NCI-H2196 treated with DMSO at 0.1 percent for 48 hours (cell line): ENCODE measurements at regions not wholly inside any gene's neighbourhood (a gene's known extent, or its start where the extent isn't known, plus 50 kb on each side); places are given as distances from the start of the nearest gene placed in this dataset.

Experiments
- DNase-seq: peaks from one replicate; lab custom pipeline; 2025; ENCODE audit not compliant: unreplicated experiment; lab: John Stamatoyannopoulos, UW

- no peak for DNase-seq
Observed at GRCh38 chr3:28726840-28727239, 378.2 kb upstream of the AZI2 start.

- DNase-seq = no peak
Observed at GRCh38 chr3:28727307-28727706, 378.7 kb upstream of the AZI2 start.

GRCh38 chr3:28738425-28738824 is 389.8 kb upstream of the AZI2 start:
- no peak for DNase-seq

- no peak for DNase-seq
Observed at GRCh38 chr3:28739647-28740046, 391.0 kb upstream of the AZI2 start.

GRCh38 chr3:28743271-28743670 is 394.6 kb upstream of the AZI2 start:
- DNase-seq = no peak

GRCh38 chr3:28743831-28744230 is 395.2 kb upstream of the AZI2 start:
- DNase-seq = no peak

GRCh38 chr3:28745436-28745835 is 396.8 kb upstream of the AZI2 start:
- DNase-seq = no peak

- DNase-seq = no peak
Observed at GRCh38 chr3:28745916-28746617, 397.4 kb upstream of the AZI2 start.

- no peak for DNase-seq
Observed at GRCh38 chr3:28746990-28747389, 398.4 kb upstream of the AZI2 start.

GRCh38 chr3:28751864-28752263 is 403.2 kb upstream of the AZI2 start:
- DNase-seq = no peak

GRCh38 chr3:28752290-28752689 is 403.7 kb upstream of the AZI2 start:
- no peak for DNase-seq

GRCh38 chr3:28756056-28756455 is 407.4 kb upstream of the AZI2 start:
- DNase-seq = no peak

- no peak for DNase-seq
Observed at GRCh38 chr3:28758115-28758514, 409.5 kb upstream of the AZI2 start.

GRCh38 chr3:28761375-28761774 is 412.8 kb upstream of the AZI2 start:
- no peak for DNase-seq

- DNase-seq = no peak
Observed at GRCh38 chr3:28765194-28765593, 416.6 kb upstream of the AZI2 start.

- no peak for DNase-seq
Observed at GRCh38 chr3:28768439-28768838, 419.8 kb upstream of the AZI2 start.

- no peak for DNase-seq
Observed at GRCh38 chr3:28777806-28778475, 429.3 kb upstream of the AZI2 start.

GRCh38 chr3:28780480-28780879 is 431.9 kb upstream of the AZI2 start:
- no peak for DNase-seq

- DNase-seq = no peak
Observed at GRCh38 chr3:28781053-28781452, 432.4 kb upstream of the AZI2 start.

GRCh38 chr3:28786446-28786845 is 437.8 kb upstream of the AZI2 start:
- DNase-seq = no peak

- DNase-seq = no peak
Observed at GRCh38 chr3:28788571-28788970, 439.9 kb upstream of the AZI2 start.

- no peak for DNase-seq
Observed at GRCh38 chr3:28791713-28792255, 443.2 kb upstream of the AZI2 start.

GRCh38 chr3:28792604-28793003 is 444.0 kb upstream of the AZI2 start:
- DNase-seq = no peak
